Right cardiac atrium (tissue), 5 donors: ENCODE measurements at regions not wholly inside any gene's neighbourhood (a gene's known extent, or its start where the extent isn't known, plus 50 kb on each side); places are given as distances from the start of the nearest gene placed in this dataset.

ENCODE experiments used
- ATAC-seq, 2 donors: fragments of 200-7000 bp; cut with Tn5 transposase; one replicate each; pipeline versions ENCODE4 v1.8.0 to v1.9.1; 2020; ENCODE audit warnings: moderate library complexity in 2 of 2, mild to moderate bottlenecking in 1 of 2
- DNase-seq, 3 donors: peaks; one replicate each; pipeline ENCODE4 v3.0.0-alpha.2; 2020
- H3K27ac ChIP-seq: one replicate; pipeline ENCODE4 v1.5.1; 2013; ENCODE audit warnings: mild to moderate bottlenecking, low read length, control low read depth, moderate library complexity
- H3K27me3 ChIP-seq: one replicate; pipeline ENCODE4 v1.6.1; 2013; ENCODE audit not compliant: control insufficient read depth, insufficient read depth
- H3K4me1 ChIP-seq: one replicate; pipeline ENCODE4 v1.6.1; 2013; ENCODE audit warnings: low read length; ENCODE audit not compliant: control insufficient read depth, insufficient read depth
- H3K4me3 ChIP-seq: one replicate; pipeline ENCODE4 v1.5.1; 2013; ENCODE audit warnings: low read length, control low read depth
- H3K9me3 ChIP-seq: one replicate; pipeline ENCODE4 v1.6.1; 2013; ENCODE audit warnings: low read length; ENCODE audit not compliant: control insufficient read depth
- WGBS: extraction: QIAGEN DNeasy Blood & Tissue Kit; methylation state at CpG from one replicate; pipeline ENCODE4 v1.1.7; 2013; 5-methylcytosine and 5-hydroxymethylcytosine counted together
- intact Hi-C, 4 donors: fragments of 100-400 bp; cut with DNase I; formaldehyde crosslinking; loops; one replicate each; pipeline versions ENCODE4 v1.11.0 to v1.14.0; 2022 to 2023
- donor health status: healthy with polysubstance abuse.
- donor health status: DM: no; HTN: yes; CAD: no.
- donor health status: DM: no; HTN: no; CAD: no.
- donor health status: DM: no; HTN: yes; CAD: no; lungs with severe emphysema.
- donor health status: DM: yes; HTN: yes; CAD: no.

DNA sequence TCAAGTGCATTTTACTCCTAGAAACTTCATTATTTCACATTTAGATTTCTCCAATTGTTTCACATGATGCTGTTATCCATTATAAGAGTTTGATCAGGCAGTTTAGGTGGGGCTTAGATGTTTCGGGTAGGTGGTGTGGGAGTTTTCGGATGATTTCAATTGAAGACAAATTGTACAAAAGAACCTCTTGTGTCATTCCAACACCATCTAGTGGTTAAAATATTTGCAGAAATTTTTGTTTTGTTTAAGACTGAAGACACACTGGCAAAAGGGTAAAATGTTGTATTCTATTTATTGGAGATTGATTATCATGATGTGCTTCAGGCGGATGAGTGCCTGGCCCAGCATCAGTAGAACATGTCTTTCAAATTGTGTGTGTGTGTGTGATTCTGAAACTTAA is 212.7 kb downstream of the SH3BGRL start:
- Histone ChIP-seq H3K9me3 (no peaks in the 10 kb centered on the region), H3K27me3 (no peaks in the 10 kb centered on the region), H3K27ac (no peak overlapping the region), H3K4me1 (no peaks in the 10 kb centered on the region), H3K4me3 (no peak overlapping the region)
- intact Hi-C loops: no loop called here
- DNase-seq (no peak), ATAC-seq (no peak)
- WGBS: 44% methylated on average over 3 of the region's 3 CpGs
